H1 (cell line): ENCODE measurements at regions not wholly inside any gene's neighbourhood (a gene's known extent, or its start where the extent isn't known, plus 50 kb on each side); places are given as distances from the start of the nearest gene placed in this dataset.

Source experiments
- CTCF ChIA-PET: fragments of 300-600 bp; sonication (Branson Sonifier 250); formaldehyde crosslinking; loops from one replicate; lab custom pipeline; 2021; ENCODE audit not compliant: partially characterized antibody; lab: Charles Lee
- POLR2A ChIA-PET: fragments of 300-600 bp; sonication (Branson Sonifier 250); formaldehyde crosslinking; loops from one replicate; lab custom pipeline; 2021; ENCODE audit warnings: inconsistent platforms; ENCODE audit not compliant: partially characterized antibody; lab: Charles Lee
- DNase-seq, 2 experiments: peaks; one replicate each; pipeline versions ENCODE4 v3.0.0 to v3.0.0-alpha.2; 2010 to 2022; ENCODE audit warnings: low spot score in 2 of 2, low read depth in 1 of 2, mixed read lengths in 1 of 2
- FAIRE-seq: peaks from 2 replicates; lab custom pipeline; 2011; peaks lifted over from hg19 to GRCh38; lab: Jason Lieb, UNC
- H2AFZ ChIP-seq: 2 replicates; pipeline ENCODE4 v1.8.1; 2012; ENCODE audit warnings: low read length, inconsistent platforms
- H2AK5ac ChIP-seq: 2 replicates; pipeline ENCODE4 v1.6.1; 2013; ENCODE audit warnings: low read depth, low read length
- H2BK120ac ChIP-seq: replicated peaks from 2 replicates; pipeline ENCODE3; 2013; ENCODE audit warnings: low read depth, low read length, inconsistent platforms
- H2BK12ac ChIP-seq: 2 replicates; pipeline ENCODE4 v1.6.1; 2013; ENCODE audit warnings: low read depth, low read length
- H2BK15ac ChIP-seq: 2 replicates; pipeline ENCODE4 v1.6.1; 2013; ENCODE audit warnings: low read length
- H2BK20ac ChIP-seq: 2 replicates; pipeline ENCODE4 v1.6.1; 2013; ENCODE audit warnings: low read length
- H2BK5ac ChIP-seq: 2 replicates; pipeline ENCODE4 v1.6.1; 2013; ENCODE audit warnings: low read depth, low read length
- H3K14ac ChIP-seq: 2 replicates; pipeline ENCODE4 v1.6.1; 2013; ENCODE audit warnings: inconsistent platforms; ENCODE audit not compliant: insufficient read length
- H3K18ac ChIP-seq: 2 replicates; pipeline ENCODE4 v1.6.1; 2013; ENCODE audit warnings: low read length; ENCODE audit errors: extremely low read depth
- H3K23ac ChIP-seq: 2 replicates; pipeline ENCODE4 v1.6.1; 2013; ENCODE audit warnings: inconsistent platforms; ENCODE audit not compliant: insufficient read length
- H3K23me2 ChIP-seq: 2 replicates; pipeline ENCODE4 v1.6.1; 2013; ENCODE audit warnings: low read depth, low read length
- H3K27ac ChIP-seq: 2 replicates; pipeline ENCODE4 v1.6.1; 2011; ENCODE audit warnings: low read depth, low read length, inconsistent platforms
- H3K27me3 ChIP-seq, 4 experiments: replicated peaks in 1 of 4; 1 replicate in 1 of 4; 2 replicates in 3 of 4; pipeline versions ENCODE4 v1.6.1 to v1.8.1; 2011 to 2013; ENCODE audit warnings: low read length in 3 of 4, mild to moderate bottlenecking in 3 of 4, inconsistent platforms in 2 of 4, mixed read lengths in 2 of 4, moderate library complexity in 1 of 4; ENCODE audit not compliant: control insufficient read depth in 3 of 4, insufficient read depth in 3 of 4; ENCODE audit errors: extremely low read depth in 1 of 4
- H3K36me3 ChIP-seq, 4 experiments: 2 replicates each; pipeline versions ENCODE4 v1.6.1 to v1.8.1; 2011 to 2013; ENCODE audit warnings: mild to moderate bottlenecking in 4 of 4, low read length in 3 of 4, moderate library complexity in 2 of 4, control low read depth in 1 of 4, inconsistent platforms in 1 of 4; ENCODE audit not compliant: insufficient read depth in 4 of 4, control insufficient read depth in 2 of 4
- H3K4ac ChIP-seq: replicated peaks from 2 replicates; pipeline ENCODE3; 2013; ENCODE audit warnings: low read length, low read depth, mixed read lengths, inconsistent platforms; ENCODE audit not compliant: insufficient read length
- H3K4me1 ChIP-seq, 4 experiments: replicated peaks in 1 of 4; 1 replicate in 1 of 4; 2 replicates in 3 of 4; pipeline versions ENCODE4 v1.6.1 to v1.8.1; 2011 to 2013; ENCODE audit warnings: low read length in 3 of 4, inconsistent platforms in 2 of 4, mixed read lengths in 1 of 4; ENCODE audit not compliant: insufficient read depth in 4 of 4, control insufficient read depth in 3 of 4
- H3K4me2 ChIP-seq, 2 experiments: 2 replicates each; pipeline versions ENCODE4 v1.6.1 to v1.8.1; 2011 to 2013; ENCODE audit warnings: low read depth in 2 of 2, low read length in 2 of 2, control low read depth in 1 of 2, inconsistent platforms in 1 of 2, mild to moderate bottlenecking in 1 of 2; ENCODE audit not compliant: insufficient read depth in 1 of 2
- H3K4me3 ChIP-seq, 4 experiments: fragments of 200-600, 300-600 bp in 1 of 4; sonication (generic), shearing (Covaris generic), sonication (Bioruptor Twin) in 1 of 4; 2 replicates each; pipeline versions ENCODE4 v1.5.1 to v1.8.1; 2011 to 2016; ENCODE audit warnings: low read length in 4 of 4, low read depth in 3 of 4, control low read depth in 2 of 4, inconsistent platforms in 2 of 4, mild to moderate bottlenecking in 2 of 4, mixed read lengths in 1 of 4, moderate library complexity in 1 of 4; ENCODE audit not compliant: insufficient read depth in 2 of 4; ENCODE audit errors: extremely low read depth in 1 of 4
- H3K56ac ChIP-seq: replicated peaks from 2 replicates; pipeline ENCODE3; 2013; ENCODE audit warnings: low read depth, mild to moderate bottlenecking, mixed read lengths, low read length, inconsistent platforms; ENCODE audit not compliant: insufficient read length
- H3K79me1 ChIP-seq: 2 replicates; pipeline ENCODE4 v1.6.1; 2013; ENCODE audit warnings: low read depth, low read length, control low read depth
- H3K79me2 ChIP-seq, 2 experiments: 2 replicates each; pipeline versions ENCODE4 v1.6.1 to v1.8.1; 2012 to 2013; ENCODE audit warnings: low read length in 2 of 2, mild to moderate bottlenecking in 2 of 2, inconsistent platforms in 1 of 2; ENCODE audit not compliant: insufficient read depth in 2 of 2, control insufficient read depth in 1 of 2
- H3K9ac ChIP-seq, 4 experiments: replicated peaks in 1 of 4; 1 replicate in 1 of 4; 2 replicates in 3 of 4; pipeline versions ENCODE4 v1.6.1 to v1.8.1; 2011 to 2013; ENCODE audit warnings: low read depth in 3 of 4, low read length in 3 of 4, control low read depth in 2 of 4, mild to moderate bottlenecking in 2 of 4, moderate library complexity in 2 of 4, inconsistent platforms in 1 of 4; ENCODE audit errors: extremely low read depth in 1 of 4
- H3K9me3 ChIP-seq, 2 experiments: 2 replicates each; pipeline versions ENCODE4 v1.6.1 to v1.8.1; 2012 to 2013; ENCODE audit warnings: mild to moderate bottlenecking in 2 of 2, moderate library complexity in 2 of 2, control low read depth in 1 of 2, inconsistent platforms in 1 of 2, low read depth in 1 of 2, low read length in 1 of 2, mixed read lengths in 1 of 2; ENCODE audit not compliant: insufficient read depth in 2 of 2
- H4K20me1 ChIP-seq, 2 experiments: replicated peaks in 1 of 2; 2 replicates each; pipeline versions ENCODE3 to v1.8.1; 2011 to 2013; ENCODE audit warnings: inconsistent platforms in 2 of 2, low read length in 2 of 2, mild to moderate bottlenecking in 1 of 2; ENCODE audit not compliant: insufficient read depth in 2 of 2, control insufficient read depth in 1 of 2
- H4K5ac ChIP-seq: 2 replicates; pipeline ENCODE4 v1.6.1; 2013; ENCODE audit warnings: low read length, low read depth, mixed read lengths, inconsistent platforms; ENCODE audit not compliant: insufficient read length
- H4K8ac ChIP-seq: 2 replicates; pipeline ENCODE4 v1.8.0; 2013; ENCODE audit warnings: mild to moderate bottlenecking, moderate library complexity, low read length, inconsistent platforms; ENCODE audit not compliant: insufficient read depth; ENCODE audit errors: extremely low read depth
- H4K91ac ChIP-seq: replicated peaks from 2 replicates; pipeline ENCODE3; 2013; ENCODE audit warnings: low read length, mixed read lengths, inconsistent platforms; ENCODE audit not compliant: insufficient read length
- ASH2L ChIP-seq: fragments of 200-600, 300-600 bp; sonication (generic); IDR thresholded peaks from one replicate; pipeline ENCODE4 v1.7.1; 2017; ENCODE audit warnings: low read length
- ATF3 ChIP-seq: IDR thresholded peaks from 2 replicates; pipeline ENCODE4 v1.6.1; 2011; ENCODE audit warnings: low read depth, mild to moderate bottlenecking, low read length; ENCODE audit not compliant: insufficient read depth
- BACH1 ChIP-seq: IDR thresholded peaks from 2 replicates; pipeline ENCODE4 v1.6.1; 2012; ENCODE audit warnings: low read length, improper control_type of control experiment
- CBX8 ChIP-seq: fragments of 300-800, 300-1000 bp; sonication (generic); IDR thresholded peaks from 2 replicates; pipeline ENCODE4 v1.7.1; 2016; ENCODE audit warnings: low read depth, low read length, borderline replicate concordance
- CEBPB ChIP-seq: IDR thresholded peaks from 2 replicates; pipeline ENCODE4 v1.6.1; 2012; ENCODE audit warnings: low read depth, low read length
- CREB1 ChIP-seq: IDR thresholded peaks from 2 replicates; pipeline ENCODE4 v1.6.1; 2012; ENCODE audit warnings: inconsistent platforms
- EZH2 ChIP-seq: fragments of 200-600 bp; sonication (generic); IDR thresholded peaks from 2 replicates; pipeline ENCODE4 v1.7.1; 2012; ENCODE audit warnings: low read depth, mild to moderate bottlenecking, moderate library complexity, low read length, inconsistent platforms; ENCODE audit not compliant: severe bottlenecking
- FOSL1 ChIP-seq: IDR thresholded peaks from 2 replicates; pipeline ENCODE4 v1.6.1; 2011; ENCODE audit warnings: mild to moderate bottlenecking, low read depth, low read length, moderate library complexity; ENCODE audit not compliant: insufficient read depth
- HDAC6 ChIP-seq: IDR thresholded peaks from one replicate; pipeline ENCODE4 v1.7.1; 2012; ENCODE audit warnings: low read depth, mild to moderate bottlenecking, inconsistent platforms, low read length, moderate library complexity
- POLR2A ChIP-seq, 2 experiments: IDR thresholded peaks; 1 replicate in 1 of 2; 2 replicates in 1 of 2; pipeline ENCODE4 v1.6.1; 2011; ENCODE audit warnings: low read depth in 2 of 2, low read length in 2 of 2, mild to moderate bottlenecking in 2 of 2; ENCODE audit errors: control extremely low read depth in 1 of 2
- SIN3A ChIP-seq, 2 experiments: IDR thresholded peaks in 1 of 2; conservative IDR thresholded peaks in 1 of 2; 2 replicates each; pipeline ENCODE4 v1.6.1; 2011 to 2012; ENCODE audit warnings: low read length in 2 of 2, improper control_type of control experiment in 1 of 2, low read depth in 1 of 2, mild to moderate bottlenecking in 1 of 2
- SP2 ChIP-seq: IDR thresholded peaks from 2 replicates; pipeline ENCODE4 v1.6.1; 2012; ENCODE audit warnings: mild to moderate bottlenecking, low read length, inconsistent platforms
- TAF7 ChIP-seq: optimal IDR thresholded peaks from 2 replicates; pipeline ENCODE3; 2011; ENCODE audit warnings: low read depth, mild to moderate bottlenecking, inconsistent platforms, low read length, moderate library complexity, borderline replicate concordance
- WGBS, 2 experiments: shearing (Covaris generic) in 1 of 2; methylation state at CpG; one replicate each; pipeline versions ENCODE4 v1.1.6 to v1.1.7; 2013 to 2015; ENCODE audit warnings: low lambda C conversion rate in 2 of 2, mixed read lengths in 2 of 2, inconsistent platforms in 1 of 2, low coverage in 1 of 2, missing lambda C conversion rate in 1 of 2; ENCODE audit not compliant: insufficient replicate concordance in 2 of 2, insufficient coverage in 1 of 2, insufficient read length in 1 of 2; ENCODE audit errors: extremely low coverage in 1 of 2, missing lambda C conversion rate in 1 of 2; 5-methylcytosine and 5-hydroxymethylcytosine counted together

GRCh38 chr6:40022867-40023266, 88.6 kb upstream of the MOCS1 start:
- no peak for FAIRE-seq
- Histone ChIP-seq H3K23me2 (no peaks in the 10 kb centered on the region), H3K56ac (no peak overlapping the region), H2BK5ac (no peak overlapping the region), H2BK15ac (no peak overlapping the region), H3K4me3 (no peak overlapping the region), H3K18ac (no peak overlapping the region), H2BK20ac (no peak overlapping the region), H3K36me3 (no peaks in the 10 kb centered on the region), H3K4ac (no peak overlapping the region), H3K9me3 (no peaks in the 10 kb centered on the region), H3K9ac (no peak overlapping the region), H3K14ac (no peak overlapping the region), H2AK5ac (no peak overlapping the region), H2BK120ac (no peak overlapping the region), H3K27me3 (no peaks in the 10 kb centered on the region), H2AFZ (no peak overlapping the region), H3K23ac (no peak overlapping the region), H2BK12ac (no peak overlapping the region), H4K91ac (no peak overlapping the region), H4K20me1 (no peaks in the 10 kb centered on the region), H3K27ac (no peak overlapping the region), H4K5ac (no peak overlapping the region), H3K79me1 (no peaks in the 10 kb centered on the region), H4K8ac (no peak overlapping the region), H3K4me1 (no peaks in the 10 kb centered on the region), H3K79me2 (no peaks in the 10 kb centered on the region), H3K4me2 (no peak overlapping the region)
- 89% methylated on average over 6 of the region's 6 CpGs; no CpG with 5 or more reads in 1 of the 2 experiments for WGBS, 2 experiments
- POLR2A ChIA-PET: no interaction called here
- no peak for DNase-seq
- CTCF ChIA-PET: interaction anchor here (1.3 to 1.6 kb wide), 2 partner anchors 15 to 300 kb away, joined by 4 read pairs; no protein-coding TSS in a partner anchor
- TF ChIP-seq POLR2A (IDR thresholded peaks at IDR 0.05; ENCODE audit: control extremely low read depth in 1 of 2, low read depth in 2 of 2, low read length in 2 of 2) (no peak), ATF3 (no peak), SIN3A (conservative IDR thresholded peaks at IDR 0.05 in 1 of 2, IDR thresholded peaks at IDR 0.05 in 1 of 2; ENCODE audit: low read depth in 1 of 2, low read length in 2 of 2) (no peak), BACH1 (no peak), TAF7 (no peak), HDAC6 (no peak), FOSL1 (no peak), ASH2L (no peak), EZH2 (no peak), CREB1 (no peak), SP2 (no peak), CBX8 (no peak), CEBPB (no peak)
